GM12865 (cell line): ENCODE measurements at regions not wholly inside any gene's neighbourhood (a gene's known extent, or its start where the extent isn't known, plus 50 kb on each side); places are given as distances from the start of the nearest gene placed in this dataset.
"Not testable (repeated sequence)": the region's sequence is repeated elsewhere in the genome, so short reads cannot be mapped to it uniquely, and the experiment has no call there.

ENCODE experiments used
- DNase-seq: peaks from one replicate; pipeline ENCODE4 v3.0.0; 2010; ENCODE audit warnings: low read depth
- H3K4me3 ChIP-seq: 2 replicates; pipeline ENCODE4 v1.5.1; 2011; ENCODE audit warnings: mild to moderate bottlenecking, low read depth, low read length, control low read depth
- CTCF ChIP-seq: IDR thresholded peaks from 2 replicates; pipeline ENCODE4 v1.5.1; 2011; ENCODE audit warnings: low read length, control low read depth, low read depth, inconsistent platforms; ENCODE audit not compliant: insufficient read depth; ENCODE audit errors: missing control alignments

GRCh38 chr6:21941926-21942325 lies 348.4 kb downstream of the SOX4 start:
- DNase-seq = no peak
- no peak for TF ChIP-seq CTCF
- H3K4me3 ChIP-seq = no peak overlapping the region

- H3K4me3 ChIP-seq = no peak overlapping the region
- no peak for TF ChIP-seq CTCF
- DNase-seq = no peak
These were observed 349.3 kb downstream of the SOX4 start for GRCh38 chr6:21942897-21943296.

GRCh38 chr6:21946298-21946783 lies 350.5 kb downstream of the PRL start:
- TF ChIP-seq CTCF = no peak
- no peak overlapping the region for H3K4me3 ChIP-seq
- no peak for DNase-seq

- not testable (repeated sequence) for DNase-seq, H3K4me3 ChIP-seq
These were observed 349.6 kb downstream of the PRL start for GRCh38 chr6:21947227-21947626.

GRCh38 chr6:21947731-21948386 lies 349.0 kb downstream of the PRL start:
- TF ChIP-seq CTCF = no peak
- no peak overlapping the region for H3K4me3 ChIP-seq
- DNase-seq = no peak

- no peak for DNase-seq
- TF ChIP-seq CTCF = no peak
- no peak overlapping the region for H3K4me3 ChIP-seq
These were observed 347.5 kb downstream of the PRL start for GRCh38 chr6:21949211-21949801.

GRCh38 chr6:21952367-21952766 lies 344.5 kb downstream of the PRL start:
- no peak for DNase-seq
- TF ChIP-seq CTCF = no peak
- H3K4me3 ChIP-seq = no peak overlapping the region
